Vagina (tissue), 2 donors: ENCODE measurements at regions not wholly inside any gene's neighbourhood (a gene's known extent, or its start where the extent isn't known, plus 50 kb on each side); places are given as distances from the start of the nearest gene placed in this dataset.

Source experiments
- CTCF ChIP-seq, 3 experiments: fragments of 450-650 bp in 2 of 3; fragments of 200-600 bp in 1 of 3; sonication (generic) in 1 of 3; IDR thresholded peaks; one replicate each; pipeline ENCODE4 v1.5.1; 2017 to 2019; ENCODE audit warnings: antibody characterized with exemption in 3 of 3, mild to moderate bottlenecking in 2 of 3, moderate library complexity in 2 of 3
- POLR2AphosphoS5 ChIP-seq, 2 donors: sonication (generic); formaldehyde crosslinking; IDR thresholded peaks; one replicate each; pipeline ENCODE4 v1.9.0; 2017; ENCODE audit warnings: antibody characterized with exemption in 2 of 2, mild to moderate bottlenecking in 2 of 2, low read depth in 1 of 2; ENCODE audit not compliant: insufficient read depth in 1 of 2

- TF ChIP-seq CTCF (IDR thresholded peaks at IDR 0.05) = no peak
- TF ChIP-seq POLR2AphosphoS5 (IDR thresholded peaks at IDR 0.05; ENCODE audit: insufficient read depth in 1 of 2, low read depth in 1 of 2) = no peak
Observed at GRCh38 chr5:124976086-124976485, 229.6 kb upstream of the ZNF608 start.
